ENCODE measurements at regions not wholly inside any gene's neighbourhood (a gene's known extent, or its start where the extent isn't known, plus 50 kb on each side); places are given as distances from the start of the nearest gene placed in this dataset.
"Not testable (repeated sequence)": the region's sequence is repeated elsewhere in the genome, so short reads cannot be mapped to it uniquely, and the experiment has no call there.

- Histone ChIP-seq H3K27me3 (no peaks in the 10 kb centered on the region), H3K36me3 (no peaks in the 10 kb centered on the region), H3K9me3 (no peaks in the 10 kb centered on the region), H3K4me1 (ENCODE audit: control insufficient read depth in 1 of 2, insufficient read depth in 1 of 2, low read depth in 1 of 2, low read length in 1 of 2) (no peaks in the 10 kb centered on the region), H3K27ac (no peak overlapping the region), H3K4me3 (ENCODE audit: low read depth in 1 of 2, low read length in 1 of 2) (no peak overlapping the region)
- no peak for TF ChIP-seq CTCF (IDR thresholded peaks at IDR 0.05)
Measured at GRCh38 chr20:48124960-48125359, 339.7 kb upstream of the SULF2 start.

GRCh38 chr20:48124181-48124782, 339.0 kb upstream of the SULF2 start:
- TF ChIP-seq CTCF (IDR thresholded peaks at IDR 0.05) = no peak
- no peaks in the 10 kb centered on the region for H3K27me3 ChIP-seq

GRCh38 chr20:48120120-48120519, 334.8 kb upstream of the SULF2 start:
- Histone ChIP-seq H3K9me3 (no peaks in the 10 kb centered on the region), H3K27ac (no peak overlapping the region), H3K27me3 (no peaks in the 10 kb centered on the region), H3K4me1 (ENCODE audit: control insufficient read depth in 1 of 2, insufficient read depth in 1 of 2, low read depth in 1 of 2, low read length in 1 of 2) (no peaks in the 10 kb centered on the region), H3K4me3 (ENCODE audit: low read depth in 1 of 2, low read length in 1 of 2) (no peak overlapping the region), H3K36me3 (no peaks in the 10 kb centered on the region)
- TF ChIP-seq CTCF (IDR thresholded peaks at IDR 0.05) = no peak

More at GRCh38 chr20:48124181-48124782, 339.0 kb upstream of the SULF2 start:
- H3K36me3 ChIP-seq = no peaks in the 10 kb centered on the region
- no peaks in the 10 kb centered on the region for H3K4me1 ChIP-seq (ENCODE audit: control insufficient read depth in 1 of 2, insufficient read depth in 1 of 2, low read depth in 1 of 2, low read length in 1 of 2)
- H3K4me3 ChIP-seq (ENCODE audit: low read depth in 1 of 2, low read length in 1 of 2) = no peak overlapping the region
- H3K9me3 ChIP-seq = no peaks in the 10 kb centered on the region
- H3K27ac ChIP-seq = no peak overlapping the region

- H3K4me1 ChIP-seq (ENCODE audit: control insufficient read depth in 1 of 2, insufficient read depth in 1 of 2, low read depth in 1 of 2, low read length in 1 of 2); H3K36me3 ChIP-seq; H3K9me3 ChIP-seq; H3K27ac ChIP-seq; H3K27me3 ChIP-seq; H3K4me3 ChIP-seq (ENCODE audit: low read depth in 1 of 2, low read length in 1 of 2): not testable (repeated sequence)
Measured at GRCh38 chr20:48119389-48119788, 334.1 kb upstream of the SULF2 start.

- Histone ChIP-seq H3K4me3 (ENCODE audit: low read depth in 1 of 2, low read length in 1 of 2) (no peak overlapping the region), H3K36me3 (no peaks in the 10 kb centered on the region), H3K4me1 (ENCODE audit: control insufficient read depth in 1 of 2, insufficient read depth in 1 of 2, low read depth in 1 of 2, low read length in 1 of 2) (no peaks in the 10 kb centered on the region), H3K9me3 (no peaks in the 10 kb centered on the region), H3K27ac (no peak overlapping the region), H3K27me3 (no peaks in the 10 kb centered on the region)
- TF ChIP-seq CTCF (IDR thresholded peaks at IDR 0.05) = no peak
Measured at GRCh38 chr20:48115502-48115901, 330.2 kb upstream of the SULF2 start.

- Histone ChIP-seq H3K9me3 (no peaks in the 10 kb centered on the region), H3K4me3 (ENCODE audit: low read depth in 1 of 2, low read length in 1 of 2) (no peak overlapping the region), H3K27ac (no peak overlapping the region), H3K27me3 (no peaks in the 10 kb centered on the region), H3K4me1 (ENCODE audit: control insufficient read depth in 1 of 2, insufficient read depth in 1 of 2, low read depth in 1 of 2, low read length in 1 of 2) (no peaks in the 10 kb centered on the region), H3K36me3 (no peaks in the 10 kb centered on the region)
- no peak for TF ChIP-seq CTCF (IDR thresholded peaks at IDR 0.05)
Measured at GRCh38 chr20:48107560-48107959, 322.3 kb upstream of the SULF2 start.
